Endothelial cell of umbilical vein (primary cell): ENCODE measurements at regions not wholly inside any gene's neighbourhood (a gene's known extent, or its start where the extent isn't known, plus 50 kb on each side); places are given as distances from the start of the nearest gene placed in this dataset.

Source experiments
- BruUV-seq: library from RNA; stranded (reverse); fragments of 400-500 nt; replicated peaks from 2 replicates; lab custom pipeline; 2021; lab: Mats Ljungman, UMichigan
- CTCF ChIA-PET: fragments of 300-600, 350-600 bp; sonication (Branson Sonifier 250); formaldehyde crosslinking; loops from one replicate; lab custom pipeline; 2021; ENCODE audit warnings: antibody characterized with exemption, inconsistent platforms; lab: Charles Lee
- POLR2A ChIA-PET: fragments of 300-600, 350-600 bp; sonication (Branson Sonifier 250); formaldehyde crosslinking; loops from one replicate; lab custom pipeline; 2021; ENCODE audit warnings: antibody characterized with exemption, inconsistent platforms; lab: Charles Lee
- DNase-seq: peaks from one replicate; pipeline ENCODE4 v3.0.0-alpha.2; 2011; ENCODE audit warnings: low read depth, low spot score
- FAIRE-seq: peaks from 2 replicates; lab custom pipeline; 2011; peaks lifted over from hg19 to GRCh38; lab: Jason Lieb, UNC
- H2AFZ ChIP-seq: 2 replicates; pipeline ENCODE4 v1.6.0; 2012; ENCODE audit warnings: low read depth, low read length, control low read depth, inconsistent platforms
- H3K27ac ChIP-seq: 2 replicates; pipeline ENCODE4 v1.5.1; 2011; ENCODE audit warnings: low read depth, mild to moderate bottlenecking, control low read depth, low read length, moderate library complexity; ENCODE audit not compliant: insufficient read depth
- H3K27me3 ChIP-seq, 2 experiments: 2 replicates each; pipeline versions ENCODE4 v1.6.0 to v1.6.1; 2011; ENCODE audit warnings: low read length in 2 of 2, mixed read lengths in 1 of 2; ENCODE audit not compliant: control insufficient read depth in 2 of 2, insufficient read depth in 2 of 2
- H3K36me3 ChIP-seq, 2 experiments: 2 replicates in 1 of 2; 3 replicates in 1 of 2; pipeline ENCODE4 v1.5.1; 2011; ENCODE audit warnings: low read length in 2 of 2, mild to moderate bottlenecking in 1 of 2, moderate library complexity in 1 of 2; ENCODE audit not compliant: control insufficient read depth in 2 of 2, insufficient read depth in 2 of 2; ENCODE audit errors: extremely low read depth in 1 of 2
- H3K4me1 ChIP-seq: 3 replicates; pipeline ENCODE4 v1.5.1; 2011; ENCODE audit warnings: mild to moderate bottlenecking, low read length; ENCODE audit not compliant: control insufficient read depth, insufficient read depth; ENCODE audit errors: extremely low read depth
- H3K4me2 ChIP-seq: 2 replicates; pipeline ENCODE4 v1.6.1; 2011; ENCODE audit warnings: low read length, control low read depth, mixed read lengths; ENCODE audit not compliant: insufficient read depth
- H3K4me3 ChIP-seq, 3 experiments: fragments of 200-600 bp in 1 of 3; sonication (generic), shearing (Covaris generic) in 1 of 3; replicated peaks in 1 of 3; 2 replicates each; pipeline ENCODE4 v1.5.1; 2011 to 2016; ENCODE audit warnings: control low read depth in 3 of 3, low read length in 3 of 3, mild to moderate bottlenecking in 2 of 3, inconsistent platforms in 1 of 3, low read depth in 1 of 3, moderate library complexity in 1 of 3; ENCODE audit not compliant: insufficient read depth in 1 of 3
- H3K79me2 ChIP-seq: 2 replicates; pipeline ENCODE4 v1.6.0; 2012; ENCODE audit warnings: low read length, inconsistent platforms; ENCODE audit not compliant: control insufficient read depth, insufficient read depth
- H3K9ac ChIP-seq: replicated peaks from 2 replicates; pipeline ENCODE3; 2011; ENCODE audit warnings: low read length, control low read depth; ENCODE audit not compliant: insufficient read depth; ENCODE audit errors: extremely low read depth
- H3K9me1 ChIP-seq: replicated peaks from 3 replicates; pipeline ENCODE4 v1.6.0; 2011; ENCODE audit warnings: mild to moderate bottlenecking, low read length; ENCODE audit not compliant: control insufficient read depth, insufficient read depth; ENCODE audit errors: extremely low read depth
- H3K9me3 ChIP-seq: replicated peaks from 2 replicates; pipeline ENCODE4 v1.5.1; 2012; ENCODE audit warnings: low read length, inconsistent platforms; ENCODE audit not compliant: control insufficient read depth, insufficient read depth
- H4K20me1 ChIP-seq: replicated peaks from 2 replicates; pipeline ENCODE3; 2011; ENCODE audit warnings: mild to moderate bottlenecking, low read length; ENCODE audit not compliant: control insufficient read depth, insufficient read depth; ENCODE audit errors: extremely low read depth
- CTCF ChIP-seq, 2 donors: IDR thresholded peaks; 1 replicate in 1 of 2; 2 replicates in 1 of 2; pipeline ENCODE4 v1.5.1; 2011; ENCODE audit warnings: low read length in 2 of 2, mild to moderate bottlenecking in 2 of 2, moderate library complexity in 2 of 2, control low read depth in 1 of 2, inconsistent platforms in 1 of 2, low read depth in 1 of 2; ENCODE audit not compliant: insufficient read depth in 1 of 2; ENCODE audit errors: extremely low read depth in 1 of 2
- EZH2 ChIP-seq: IDR thresholded peaks from 2 replicates; pipeline ENCODE4 v1.6.1; 2012; ENCODE audit warnings: borderline replicate concordance, low read depth, mild to moderate bottlenecking, moderate library complexity, low read length, inconsistent platforms; ENCODE audit not compliant: severe bottlenecking
- FOS ChIP-seq: IDR thresholded peaks from 2 replicates; pipeline ENCODE4 v1.6.1; 2011; ENCODE audit warnings: mild to moderate bottlenecking, low read length, moderate library complexity, borderline replicate concordance; ENCODE audit not compliant: insufficient read depth
- GATA2 ChIP-seq: IDR thresholded peaks from 2 replicates; pipeline ENCODE4 v1.7.0; 2011; ENCODE audit warnings: low read depth, mild to moderate bottlenecking, moderate library complexity, mixed read lengths, low read length; ENCODE audit not compliant: insufficient read length, insufficient read depth
- JUN ChIP-seq: IDR thresholded peaks from 2 replicates; pipeline ENCODE4 v1.6.1; 2011; ENCODE audit warnings: borderline replicate concordance, low read depth; ENCODE audit not compliant: insufficient read length, insufficient read depth
- MAX ChIP-seq: IDR thresholded peaks from 2 replicates; pipeline ENCODE4 v1.6.1; 2011; ENCODE audit not compliant: insufficient read depth, insufficient read length
- MYC ChIP-seq: IDR thresholded peaks from one replicate; pipeline ENCODE4 v1.6.1; 2011; ENCODE audit warnings: mild to moderate bottlenecking, low read depth, low read length
- POLR2A ChIP-seq: IDR thresholded peaks from 2 replicates; pipeline ENCODE4 v1.6.1; 2012; ENCODE audit warnings: low read depth, mild to moderate bottlenecking, control low read depth, low read length
- POLR2AphosphoS5 ChIP-seq: IDR thresholded peaks from 2 replicates; pipeline ENCODE4 v1.6.1; 2012; ENCODE audit warnings: low read depth, mild to moderate bottlenecking, control low read depth, low read length, moderate library complexity; ENCODE audit not compliant: insufficient read depth
- dilution Hi-C: fragments of 300-500 bp; cut with MboI; formaldehyde crosslinking; loops from one replicate; pipeline ENCODE4 v1.15.0; 2019; ENCODE audit warnings: low sequenced_read_pairs; ENCODE audit not compliant: extremely low pct_ligation_motif_present
- intact Hi-C: fragments of 100-400 bp; cut with micrococcal nuclease; formaldehyde crosslinking; loops from one replicate; pipeline ENCODE4 v1.10.0; 2022

GRCh38 chr6:44527583-44528369, 140.3 kb downstream of the CDC5L start:
- TF ChIP-seq JUN (no peak), EZH2 (no peak), FOS (no peak), CTCF (IDR thresholded peaks at IDR 0.05; ENCODE audit: extremely low read depth in 1 of 2, insufficient read depth in 1 of 2, low read depth in 1 of 2, low read length in 2 of 2) (no peak), MYC (no peak), POLR2AphosphoS5 (no peak), MAX (no peak), POLR2A (no peak), GATA2 (no peak)
- ChIA-PET CTCF (interaction anchor here (1.9 kb wide), 1 partner anchor 52 kb away, joined by 7 read pairs; no protein-coding TSS in a partner anchor), POLR2A (no interaction called here)
- dilution Hi-C loops: no loop called here
- DNase-seq (no peak), FAIRE-seq (no peak)
- Histone ChIP-seq H3K4me3 (no peak overlapping the region), H3K4me1 (no peaks in the 10 kb centered on the region), H3K9me3 (no peaks in the 10 kb centered on the region), H3K27ac (no peak overlapping the region), H3K36me3 (no peaks in the 10 kb centered on the region), H4K20me1 (no peaks in the 10 kb centered on the region), H3K27me3 (no peaks in the 10 kb centered on the region), H2AFZ (no peak overlapping the region), H3K4me2 (no peak overlapping the region), H3K9ac (no peak overlapping the region), H3K9me1 (no peaks in the 10 kb centered on the region), H3K79me2 (no peaks in the 10 kb centered on the region)
- intact Hi-C loops: no loop called here
- BruUV-seq: no TSS peak
